ENCODE measurements at regions not wholly inside any gene's neighbourhood (a gene's known extent, or its start where the extent isn't known, plus 50 kb on each side); places are given as distances from the start of the nearest gene placed in this dataset.

- no peak for TF ChIP-seq EP300 (IDR thresholded peaks at IDR 0.05; ENCODE audit: borderline replicate concordance)
- no peak for TF ChIP-seq MAX (IDR thresholded peaks at IDR 0.05)
- TF ChIP-seq REST (IDR thresholded peaks at IDR 0.05; ENCODE audit: low read depth): no peak
- no peak for TF ChIP-seq TCF12 (IDR thresholded peaks at IDR 0.05; ENCODE audit: low read depth)
- no peak for TF ChIP-seq YY1 (IDR thresholded peaks at IDR 0.05; ENCODE audit: low read depth)
- no peak for TF ChIP-seq CEBPB (IDR thresholded peaks at IDR 0.05)
- no peak for TF ChIP-seq TAF1 (IDR thresholded peaks at IDR 0.05; ENCODE audit: low read depth)
These were observed 484.7 kb downstream of the IRX1 start for GRCh38 chr5:4080370-4080769.

All from Ishikawa (cell line).